ENCODE measurements at regions not wholly inside any gene's neighbourhood (a gene's known extent, or its start where the extent isn't known, plus 50 kb on each side); places are given as distances from the start of the nearest gene placed in this dataset.
"Not testable (repeated sequence)": the region's sequence is repeated elsewhere in the genome, so short reads cannot be mapped to it uniquely, and the experiment has no call there.

GRCh38 chr3:110293660-110294059 lies 778.0 kb upstream of the NECTIN3 start:
- DNase-seq (ENCODE audit: low read depth in 2 of 3, low spot score in 2 of 3), result no peak

- DNase-seq (ENCODE audit: low read depth in 2 of 3, low spot score in 2 of 3), result no peak
Measured at GRCh38 chr3:110296885-110297284, 774.7 kb upstream of the NECTIN3 start.

GRCh38 chr3:110301781-110302180 lies 769.8 kb upstream of the NECTIN3 start:
- no peak for DNase-seq (ENCODE audit: low read depth in 2 of 3, low spot score in 2 of 3)

- DNase-seq (ENCODE audit: low read depth in 2 of 3, low spot score in 2 of 3), result no peak
Measured at GRCh38 chr3:110307065-110307809, 764.4 kb upstream of the NECTIN3 start.

GRCh38 chr3:110311541-110311940 lies 760.1 kb upstream of the NECTIN3 start:
- DNase-seq (ENCODE audit: low read depth in 2 of 3, low spot score in 2 of 3), result no peak

GRCh38 chr3:110314512-110315114 lies 757.0 kb upstream of the NECTIN3 start:
- DNase-seq (ENCODE audit: low read depth in 2 of 3, low spot score in 2 of 3), result peak; percentile 22 to 76 (median 39)

- DNase-seq (ENCODE audit: low read depth in 2 of 3, low spot score in 2 of 3), result no peak
Measured at GRCh38 chr3:110318108-110318507, 753.5 kb upstream of the NECTIN3 start.

GRCh38 chr3:110323349-110323748 lies 748.3 kb upstream of the NECTIN3 start:
- no peak for DNase-seq (ENCODE audit: low read depth in 2 of 3, low spot score in 2 of 3)

GRCh38 chr3:110324171-110324705 lies 747.4 kb upstream of the NECTIN3 start:
- no peak for DNase-seq (ENCODE audit: low read depth in 2 of 3, low spot score in 2 of 3)

- no peak for DNase-seq (ENCODE audit: low read depth in 2 of 3, low spot score in 2 of 3)
Measured at GRCh38 chr3:110327870-110328269, 743.7 kb upstream of the NECTIN3 start.

- not testable (repeated sequence) for DNase-seq (ENCODE audit: low read depth in 2 of 3, low spot score in 2 of 3)
Measured at GRCh38 chr3:110331562-110331961, 740.1 kb upstream of the NECTIN3 start.

- no peak for DNase-seq (ENCODE audit: low read depth in 2 of 3, low spot score in 2 of 3)
Measured at GRCh38 chr3:110332629-110333028, 739.0 kb upstream of the NECTIN3 start.

- no peak for DNase-seq (ENCODE audit: low read depth in 2 of 3, low spot score in 2 of 3)
Measured at GRCh38 chr3:110341047-110341446, 730.6 kb upstream of the NECTIN3 start.

- no peak for DNase-seq (ENCODE audit: low read depth in 2 of 3, low spot score in 2 of 3)
Measured at GRCh38 chr3:110343376-110343775, 728.2 kb upstream of the NECTIN3 start.

- no peak for DNase-seq (ENCODE audit: low read depth in 2 of 3, low spot score in 2 of 3)
Measured at GRCh38 chr3:110343945-110344344, 727.7 kb upstream of the NECTIN3 start.

- no peak for DNase-seq (ENCODE audit: low read depth in 2 of 3, low spot score in 2 of 3)
Measured at GRCh38 chr3:110344487-110344886, 727.1 kb upstream of the NECTIN3 start.

GRCh38 chr3:110344897-110345767 lies 726.5 kb upstream of the NECTIN3 start:
- DNase-seq (ENCODE audit: low read depth in 2 of 3, low spot score in 2 of 3), result peak in 1 of 3 donors; percentile 14

GRCh38 chr3:110349295-110349694 lies 722.3 kb upstream of the NECTIN3 start:
- DNase-seq (ENCODE audit: low read depth in 2 of 3, low spot score in 2 of 3), result no peak

- no peak for DNase-seq (ENCODE audit: low read depth in 2 of 3, low spot score in 2 of 3)
Measured at GRCh38 chr3:110352841-110353604, 718.6 kb upstream of the NECTIN3 start.

- no peak for DNase-seq (ENCODE audit: low read depth in 2 of 3, low spot score in 2 of 3)
Measured at GRCh38 chr3:110362751-110363150, 708.9 kb upstream of the NECTIN3 start.
